Peyer's patch (tissue), 4 donors: ENCODE measurements at regions not wholly inside any gene's neighbourhood (a gene's known extent, or its start where the extent isn't known, plus 50 kb on each side); places are given as distances from the start of the nearest gene placed in this dataset.

Experiments used
- CTCF ChIP-seq, 6 experiments: fragments of 450-650 bp in 4 of 6; fragments of 200-600 bp in 2 of 6; sonication (generic) in 1 of 6; IDR thresholded peaks; one replicate each; pipeline ENCODE4 v1.5.1; 2017 to 2019; ENCODE audit warnings: antibody characterized with exemption in 6 of 6, mild to moderate bottlenecking in 3 of 6, moderate library complexity in 1 of 6
- POLR2A ChIP-seq, 2 donors: fragments of 450-650 bp; IDR thresholded peaks; one replicate each; pipeline ENCODE4 v1.5.1; 2017; ENCODE audit warnings: antibody characterized with exemption in 2 of 2, mild to moderate bottlenecking in 2 of 2, moderate library complexity in 2 of 2

GRCh38 chr12:75970310-75970709, 61.3 kb downstream of the PHLDA1 start:
- TF ChIP-seq CTCF (IDR thresholded peaks at IDR 0.05) = no peak
- TF ChIP-seq POLR2A (IDR thresholded peaks at IDR 0.05) = no peak
